Fibroblast of gingiva (primary cell): ENCODE measurements at regions not wholly inside any gene's neighbourhood (a gene's known extent, or its start where the extent isn't known, plus 50 kb on each side); places are given as distances from the start of the nearest gene placed in this dataset.

Source experiments
- DNase-seq: peaks from one replicate; pipeline ENCODE4 v3.0.0-alpha.2; 2011; ENCODE audit warnings: low read depth

DNA sequence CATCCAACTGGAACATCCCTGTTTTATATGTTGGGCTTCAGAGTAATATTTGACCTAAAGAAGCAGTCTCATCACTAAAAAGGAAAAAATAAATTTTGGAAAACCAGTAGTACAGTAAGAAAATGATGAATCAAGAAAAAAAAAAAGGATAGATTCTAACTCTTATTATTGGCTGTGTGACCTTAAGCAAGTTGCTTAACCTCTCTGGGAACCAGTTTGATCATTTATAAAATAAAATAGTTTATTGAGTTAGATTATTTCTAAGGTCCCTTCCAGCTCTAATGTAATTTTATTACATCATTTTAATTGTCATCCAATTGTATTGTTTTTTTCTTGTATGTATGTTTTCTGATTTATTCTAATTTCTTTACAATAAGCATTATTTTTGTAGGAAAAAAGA is 127.0 kb downstream of the PRELID2 start:
- DNase-seq = no peak

DNA sequence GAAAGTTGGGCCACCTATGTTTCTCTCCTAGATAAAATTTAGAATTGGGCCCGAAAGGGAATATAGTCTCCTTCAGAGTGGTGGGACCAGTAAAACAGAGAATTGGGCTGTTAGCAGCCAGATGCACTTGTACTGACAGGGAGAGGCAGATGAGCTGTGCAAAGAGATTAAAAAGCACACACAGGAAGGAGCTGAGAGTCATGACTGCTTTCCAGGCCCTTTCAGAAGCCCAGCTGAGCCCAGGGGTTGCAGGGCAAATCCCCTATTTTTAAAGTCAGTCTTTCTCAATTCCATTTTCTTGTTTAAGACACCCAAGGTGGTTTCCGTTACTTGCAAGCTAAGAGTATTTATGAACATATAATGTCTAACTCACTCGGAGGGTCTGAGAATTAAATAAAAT is 130.4 kb downstream of the PRELID2 start:
- no peak for DNase-seq

- no peak for DNase-seq
Measured at GRCh38 chr5:145703856-145704255, 131.3 kb downstream of the PRELID2 start.

DNA sequence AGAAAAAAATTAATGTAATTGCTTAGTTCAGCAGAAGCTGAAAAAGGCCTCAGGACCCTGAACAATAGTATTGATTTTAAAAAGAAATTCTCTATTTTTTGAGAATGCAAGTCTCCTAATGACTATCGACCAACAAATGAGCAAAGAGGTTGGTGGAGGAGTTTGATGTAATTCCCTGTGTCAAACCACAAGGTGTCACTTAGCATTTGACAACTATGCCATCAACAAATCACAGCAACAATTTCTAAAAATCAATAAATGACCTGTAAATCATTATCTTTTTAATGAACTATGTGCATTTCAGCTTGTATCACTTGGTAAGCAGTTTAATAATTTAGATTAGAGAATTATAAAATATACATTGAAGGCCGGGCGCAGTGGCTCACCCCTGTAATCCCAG is 133.7 kb downstream of the PRELID2 start:
- DNase-seq = no peak

DNA sequence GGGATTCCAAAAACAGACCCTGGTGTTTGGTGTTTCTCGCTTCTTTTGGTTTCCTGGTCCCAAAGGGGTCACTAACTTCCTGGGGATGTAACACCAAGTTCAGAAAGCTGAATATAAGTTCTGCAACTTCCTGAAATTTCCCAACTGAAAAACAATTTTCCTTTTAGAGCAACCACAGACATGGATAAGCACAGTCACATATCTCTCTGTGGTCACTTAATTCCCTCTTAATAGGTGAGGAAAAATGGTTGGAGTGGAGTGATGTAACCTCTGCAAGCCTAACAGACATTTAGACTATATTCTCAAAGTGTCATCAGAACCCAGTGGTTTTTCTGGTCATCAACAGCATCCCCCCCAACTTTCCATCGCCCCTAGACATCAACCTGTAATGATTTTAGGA is 135.3 kb downstream of the PRELID2 start:
- DNase-seq = no peak

GRCh38 chr5:145697251-145697990 is 137.7 kb downstream of the PRELID2 start:
- DNase-seq = peak; percentile 64

- DNase-seq = no peak
Measured at GRCh38 chr5:145689235-145689634, 145.9 kb downstream of the PRELID2 start.

DNA sequence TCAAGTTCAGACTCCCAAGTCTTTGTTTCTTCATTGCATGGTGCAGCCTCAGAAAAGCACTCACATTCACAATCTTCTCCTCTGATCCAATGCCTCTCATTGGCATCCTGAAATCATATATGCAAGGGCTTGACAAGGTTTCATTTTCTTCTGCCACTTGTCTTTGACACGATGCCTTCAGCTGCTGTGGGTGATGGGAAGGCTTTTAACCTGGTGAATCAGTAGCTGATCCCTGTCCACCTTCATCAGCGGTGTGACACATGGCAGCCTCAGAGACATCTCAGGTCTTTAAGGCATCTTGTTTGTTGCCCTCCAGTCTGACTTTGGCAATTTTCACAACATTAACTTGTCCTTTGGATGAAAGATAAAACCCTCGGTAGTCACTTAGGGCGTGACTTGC is 147.2 kb downstream of the PRELID2 start:
- no peak for DNase-seq

- DNase-seq = no peak
Measured at GRCh38 chr5:145685417-145685816, 149.7 kb downstream of the PRELID2 start.

- no peak for DNase-seq
Measured at GRCh38 chr5:145683431-145683830, 151.7 kb downstream of the PRELID2 start.

GRCh38 chr5:145682197-145682899 is 152.8 kb downstream of the PRELID2 start:
- DNase-seq = no peak

GRCh38 chr5:145681686-145682085 is 153.5 kb downstream of the PRELID2 start:
- peak; percentile 69 for DNase-seq

GRCh38 chr5:145681216-145681615 is 153.9 kb downstream of the PRELID2 start:
- no peak for DNase-seq

GRCh38 chr5:145680767-145681166 is 154.4 kb downstream of the PRELID2 start:
- DNase-seq = no peak

- DNase-seq = no peak
Measured at GRCh38 chr5:145680169-145680568, 155.0 kb downstream of the PRELID2 start.

DNA sequence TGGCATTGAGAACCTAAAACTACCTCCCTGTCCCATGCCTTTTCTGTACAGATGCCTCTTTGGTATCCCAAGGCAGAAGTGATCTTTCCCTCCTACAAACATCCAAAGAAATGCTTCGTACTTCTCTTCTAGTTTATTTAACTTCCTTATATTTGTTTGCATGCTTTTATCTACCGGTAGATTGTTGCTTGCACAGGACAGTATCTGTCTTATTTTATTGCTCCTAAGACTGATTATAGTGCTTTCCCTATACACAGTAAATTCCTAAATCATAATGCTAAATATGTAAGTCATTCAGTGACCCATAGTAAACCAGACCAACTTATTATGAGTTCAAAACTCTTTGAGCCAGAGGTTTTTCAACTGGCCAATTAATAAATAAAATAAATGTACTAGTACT is 156.9 kb downstream of the PRELID2 start:
- DNase-seq = no peak

GRCh38 chr5:145673786-145674185 is 161.4 kb downstream of the PRELID2 start:
- DNase-seq = no peak

DNA sequence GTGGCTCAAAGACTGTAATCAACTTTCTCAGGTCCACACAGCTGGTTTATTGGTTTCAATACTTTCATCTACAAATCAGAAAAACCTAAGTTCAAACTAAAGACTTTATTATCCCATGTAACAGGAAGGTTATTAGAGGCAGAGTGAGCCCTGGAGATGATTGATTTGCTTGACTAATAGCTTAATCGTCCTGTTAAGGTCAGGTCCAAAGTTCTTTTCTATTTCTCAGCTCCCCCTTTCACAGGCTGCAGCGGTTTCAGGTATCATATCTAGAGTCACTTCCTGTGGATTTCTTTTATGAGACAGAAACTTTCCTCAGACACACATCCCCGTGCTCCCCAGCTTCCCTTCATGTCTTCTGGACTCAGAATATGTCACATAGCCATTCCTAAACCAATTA is 166.4 kb downstream of the PRELID2 start:
- DNase-seq = no peak

- no peak for DNase-seq
Measured at GRCh38 chr5:145667742-145668141, 167.4 kb downstream of the PRELID2 start.

- no peak for DNase-seq
Measured at GRCh38 chr5:145666591-145666990, 168.6 kb downstream of the PRELID2 start.

DNA sequence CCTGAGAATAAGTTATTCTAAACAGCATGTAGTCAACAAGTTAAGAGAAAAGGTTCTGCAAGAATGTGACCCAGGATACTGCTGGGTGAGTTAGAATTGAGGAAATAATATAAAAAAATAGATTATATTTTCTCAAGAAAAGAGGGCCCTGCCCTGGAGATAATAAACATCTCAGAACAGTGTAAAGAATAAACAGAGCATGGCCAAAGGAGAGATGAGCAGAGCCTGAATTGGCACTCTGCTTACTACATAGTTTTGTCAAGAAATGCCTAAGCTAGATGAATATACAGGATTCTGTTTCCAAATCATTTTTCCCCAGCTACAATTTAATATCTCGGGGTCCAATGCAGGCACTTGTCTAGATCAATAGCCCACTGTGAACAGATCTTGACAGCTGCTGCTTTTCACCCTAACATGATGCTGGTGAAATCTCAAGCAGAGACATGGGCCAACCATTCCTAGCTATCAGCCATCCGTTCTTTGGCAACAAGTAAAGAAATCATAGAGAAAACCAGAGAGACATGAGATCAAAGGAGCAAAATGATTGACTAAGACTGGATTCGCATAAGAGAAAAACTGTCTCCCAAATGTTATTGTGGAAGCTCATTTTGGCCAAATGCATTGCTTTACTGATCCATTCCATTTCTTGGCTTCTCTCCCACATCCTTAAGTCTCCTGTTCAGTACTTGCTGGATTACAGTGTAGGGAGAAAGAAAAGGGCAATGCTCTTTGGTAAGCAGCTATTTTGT is 173.2 kb downstream of the PRELID2 start:
- DNase-seq = peak; percentile 77

GRCh38 chr5:145660897-145661640 is 174.1 kb downstream of the PRELID2 start:
- DNase-seq = peak; percentile 82
